T-helper 9 cell (primary cell): ENCODE measurements at regions not wholly inside any gene's neighbourhood (a gene's known extent, or its start where the extent isn't known, plus 50 kb on each side); places are given as distances from the start of the nearest gene placed in this dataset.

Source experiments
- DNase-seq: peaks from one replicate; pipeline ENCODE4 v3.0.0-alpha.2; 2020

DNA sequence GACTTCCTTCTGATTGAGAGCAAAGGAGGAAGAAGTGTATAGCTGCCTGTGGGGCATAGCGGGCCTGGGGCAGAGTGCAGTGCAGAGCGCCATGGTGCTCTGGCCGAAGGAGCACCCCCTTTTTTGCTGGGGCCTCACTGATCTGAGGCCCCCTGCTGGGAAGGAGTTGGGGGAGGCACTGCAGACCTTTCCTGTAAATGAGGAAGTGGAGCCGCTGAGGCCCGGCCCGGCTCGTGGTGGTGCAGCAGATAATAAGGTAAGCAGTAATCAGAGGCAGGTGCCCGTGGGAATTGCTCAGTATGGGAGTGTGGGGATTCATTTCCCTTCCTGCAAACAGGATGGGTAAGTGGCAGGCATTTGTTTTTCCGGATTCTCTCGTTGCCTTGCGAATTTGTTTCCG lies 373.7 kb upstream of the MKI67 start:
- no peak for DNase-seq

DNA sequence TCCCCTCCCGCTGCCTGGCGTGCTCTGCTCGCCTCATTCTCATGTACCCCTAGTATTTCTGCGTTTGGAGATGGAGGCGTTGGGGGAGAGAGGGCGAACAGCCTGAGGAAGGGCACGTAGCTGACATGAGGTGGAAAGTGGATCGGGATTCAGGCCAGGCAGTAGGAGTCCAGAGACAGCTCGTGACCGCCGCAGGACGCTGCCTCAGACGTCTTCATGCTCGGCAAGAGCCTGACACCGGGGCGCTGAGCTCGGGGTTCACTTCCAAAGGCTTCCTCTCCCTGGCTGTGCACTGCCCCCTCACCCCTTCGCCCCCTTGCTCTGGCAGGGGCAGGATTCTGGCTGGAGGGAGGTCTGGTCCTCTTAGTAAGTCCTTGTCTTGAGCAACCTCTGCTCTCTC lies 374.4 kb upstream of the MKI67 start:
- DNase-seq, result no peak

DNA sequence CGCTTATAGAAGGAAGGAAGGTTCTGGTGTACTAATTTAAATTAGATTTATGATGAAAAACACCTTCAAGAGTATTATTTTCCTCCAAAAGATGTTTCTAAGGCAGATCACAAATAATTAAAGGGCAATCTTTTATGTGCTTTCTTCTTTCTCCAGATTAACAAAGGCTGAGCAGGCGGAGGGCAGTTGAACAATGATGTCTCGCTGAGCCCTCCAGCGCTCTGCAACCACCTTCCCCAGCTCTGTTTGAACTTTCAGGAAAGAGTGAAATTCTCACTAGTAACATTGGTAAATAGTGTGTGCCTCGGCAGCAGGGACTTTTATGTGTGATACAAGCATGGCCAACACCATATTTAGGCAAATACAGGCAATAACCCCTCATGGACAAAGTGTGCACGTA lies 379.1 kb upstream of the MKI67 start:
- no peak for DNase-seq

DNA sequence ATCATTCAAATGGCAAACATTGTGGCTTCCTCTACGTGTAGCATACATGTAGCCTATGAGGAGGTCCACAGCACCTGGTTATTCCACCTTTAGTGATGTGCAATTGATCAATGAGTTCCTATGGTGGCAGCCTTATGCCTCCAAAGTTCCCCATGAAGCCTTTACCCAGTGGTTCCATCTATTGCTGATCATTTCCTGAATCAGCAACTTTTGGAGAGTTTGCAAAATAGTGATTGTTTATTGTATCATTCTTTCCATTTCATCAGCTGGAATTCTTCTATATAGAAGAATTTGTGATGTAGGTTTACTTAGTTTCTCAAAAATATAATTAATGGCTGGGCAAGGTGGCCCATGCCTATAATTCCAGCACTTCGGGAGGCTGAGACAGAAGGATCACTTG lies 380.2 kb upstream of the MKI67 start:
- no peak for DNase-seq

- DNase-seq, result no peak
Observed at GRCh38 chr10:128507066-128507465, 380.8 kb upstream of the MKI67 start.

GRCh38 chr10:128511284-128511683 lies 385.1 kb upstream of the MKI67 start:
- no peak for DNase-seq

- DNase-seq, result no peak
Observed at GRCh38 chr10:128512767-128513166, 386.5 kb upstream of the MKI67 start.

DNA sequence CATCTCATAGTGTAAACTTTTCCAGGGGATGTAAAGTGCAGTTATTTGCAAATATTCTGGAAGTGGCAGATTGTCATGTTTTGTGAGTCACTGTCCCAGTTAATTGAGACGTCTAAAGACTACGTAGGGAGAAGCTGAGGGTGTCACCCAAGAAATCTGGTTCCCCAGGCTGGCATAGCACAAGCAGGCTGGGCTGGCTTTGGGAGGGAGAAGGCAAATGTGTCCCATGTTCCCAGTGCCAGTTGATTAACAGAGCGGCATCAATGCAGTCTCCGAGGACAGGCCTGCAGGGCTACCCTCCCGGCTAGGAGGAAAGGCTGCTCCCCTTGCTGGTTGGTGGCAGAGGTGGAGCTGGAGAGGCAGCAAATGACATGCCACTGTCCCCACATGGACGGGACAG lies 388.3 kb upstream of the MKI67 start:
- no peak for DNase-seq

GRCh38 chr10:128516180-128516579 lies 390.0 kb upstream of the MKI67 start:
- DNase-seq, result no peak

- DNase-seq, result no peak
Observed at GRCh38 chr10:128517167-128517566, 390.9 kb upstream of the MKI67 start.

DNA sequence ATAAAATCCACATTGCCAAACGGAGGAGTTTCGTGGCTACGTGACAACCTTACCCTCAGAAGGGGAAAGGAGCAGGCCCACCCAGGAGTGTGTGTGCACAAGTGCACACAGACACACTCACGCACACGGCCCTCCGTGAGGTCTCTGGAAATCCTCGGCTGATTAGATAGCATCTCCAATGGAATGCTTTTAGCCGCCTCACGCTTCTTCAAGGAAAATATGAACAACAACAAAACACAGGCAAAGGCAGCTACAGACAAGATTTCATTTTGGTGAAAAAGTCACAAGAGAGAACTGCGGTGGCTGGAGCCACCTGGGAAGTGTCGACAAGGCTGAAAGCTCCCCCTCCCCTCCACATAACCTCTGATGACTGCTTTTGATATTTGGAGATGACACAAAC lies 391.8 kb upstream of the MKI67 start:
- DNase-seq, result no peak

- DNase-seq, result no peak
Observed at GRCh38 chr10:128519581-128519980, 393.4 kb upstream of the MKI67 start.

GRCh38 chr10:128520211-128520815 lies 394.1 kb upstream of the MKI67 start:
- DNase-seq, result no peak

DNA sequence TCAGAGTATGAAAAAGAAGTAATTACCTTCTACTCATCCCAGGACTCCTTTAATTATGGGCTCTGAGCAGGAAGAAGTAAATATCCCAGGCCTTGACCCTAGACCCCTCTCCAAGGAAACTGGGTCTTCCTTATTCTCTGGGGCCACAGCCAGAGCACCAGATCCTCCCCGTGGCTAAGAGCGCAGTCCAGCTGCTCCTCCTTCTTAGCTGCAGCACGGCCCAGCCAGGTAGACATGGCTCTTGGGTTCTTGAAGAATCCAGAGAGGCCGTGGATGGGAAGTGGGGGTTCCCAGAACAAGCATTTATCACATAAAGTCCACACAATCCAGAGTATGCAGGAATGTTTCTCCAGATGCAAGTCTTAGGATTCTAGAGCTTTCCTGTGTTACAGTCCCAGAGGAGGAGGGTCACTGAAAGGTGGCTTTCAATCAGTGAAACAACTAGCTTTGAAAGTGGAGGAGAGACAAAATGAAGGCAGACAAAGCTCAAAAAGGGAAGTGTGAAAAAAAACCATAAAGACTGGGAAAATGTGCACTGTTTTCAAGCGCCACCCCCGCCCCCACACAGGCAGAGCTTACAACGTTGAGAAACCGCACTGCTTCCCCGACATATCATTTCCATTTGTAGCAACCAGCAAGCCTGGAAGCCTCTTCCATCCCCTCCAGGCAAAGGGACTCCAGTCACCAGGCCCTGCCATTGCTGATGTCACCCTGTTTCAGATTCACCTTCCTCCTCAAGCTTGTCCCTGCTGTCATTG lies 396.5 kb upstream of the MKI67 start:
- no peak for DNase-seq

GRCh38 chr10:128525444-128525843 lies 399.2 kb upstream of the MKI67 start:
- no peak for DNase-seq

GRCh38 chr10:128525936-128526335 lies 399.7 kb upstream of the MKI67 start:
- DNase-seq, result no peak

DNA sequence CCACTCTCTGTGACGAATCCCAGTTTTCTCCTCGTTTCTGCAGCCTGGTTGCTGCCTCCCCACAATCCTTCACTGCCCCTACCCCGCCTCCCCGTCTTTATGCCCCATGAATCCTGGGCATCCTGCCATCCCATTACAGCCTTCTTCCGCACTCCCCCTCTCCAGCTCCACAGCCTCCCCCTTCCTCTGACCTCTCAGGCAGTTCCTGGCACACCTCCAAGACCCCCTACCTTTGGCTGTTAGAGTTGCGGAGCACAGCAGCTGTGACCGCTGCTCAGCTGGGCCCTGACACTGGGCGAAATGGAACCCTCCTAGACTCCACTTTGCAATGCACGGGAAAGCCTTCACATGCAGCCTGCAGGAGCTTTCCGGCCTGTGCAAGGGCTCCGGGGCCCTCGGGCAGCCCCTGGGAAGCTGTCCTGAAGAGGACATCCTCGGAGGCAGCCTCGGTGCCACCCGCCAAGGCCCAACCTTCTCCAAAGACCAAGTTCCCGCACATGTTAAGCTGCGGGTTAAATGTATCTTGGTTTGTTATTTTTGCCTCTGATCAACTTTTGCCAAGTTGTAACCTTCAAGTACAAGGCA lies 400.7 kb upstream of the MKI67 start:
- DNase-seq, result no peak

DNA sequence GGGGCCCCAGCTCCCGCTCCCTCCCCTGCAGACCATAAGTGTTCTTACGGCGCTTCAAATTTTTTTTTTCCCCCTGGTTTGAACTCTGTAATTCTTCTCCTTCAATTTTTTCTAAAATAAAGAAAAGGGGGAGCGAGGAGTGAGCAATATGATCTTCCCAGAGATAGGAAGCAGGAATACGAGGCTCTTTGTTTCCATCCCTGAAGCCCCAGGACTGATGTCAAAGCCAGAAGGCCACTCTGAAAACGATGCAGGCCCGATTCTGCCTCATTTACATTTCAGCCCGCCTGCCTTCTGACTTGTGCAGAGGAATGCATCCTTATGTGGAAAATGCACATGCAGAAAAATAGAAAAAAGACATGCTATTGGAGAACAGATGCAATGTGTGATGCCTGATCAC lies 401.5 kb upstream of the MKI67 start:
- DNase-seq, result no peak

DNA sequence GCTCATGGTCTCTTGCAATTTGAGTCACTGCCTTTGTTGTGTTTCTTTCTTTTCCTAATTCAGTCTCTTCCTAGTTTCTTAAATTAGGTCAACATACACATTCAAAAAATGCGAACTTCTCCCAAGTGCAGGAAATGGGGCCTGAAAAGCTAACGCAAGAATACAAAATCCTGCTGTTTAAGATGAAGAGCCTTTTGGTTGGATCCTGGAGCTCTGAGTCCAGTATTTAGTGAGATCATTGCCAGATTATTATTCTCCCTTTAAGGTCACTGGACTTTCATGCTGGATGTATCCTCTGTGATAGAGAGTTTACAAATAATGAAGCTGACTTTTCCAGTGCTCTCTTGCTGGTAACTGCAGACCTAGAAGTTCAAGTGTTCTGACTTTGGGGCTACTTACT lies 401.9 kb upstream of the MKI67 start:
- no peak for DNase-seq

DNA sequence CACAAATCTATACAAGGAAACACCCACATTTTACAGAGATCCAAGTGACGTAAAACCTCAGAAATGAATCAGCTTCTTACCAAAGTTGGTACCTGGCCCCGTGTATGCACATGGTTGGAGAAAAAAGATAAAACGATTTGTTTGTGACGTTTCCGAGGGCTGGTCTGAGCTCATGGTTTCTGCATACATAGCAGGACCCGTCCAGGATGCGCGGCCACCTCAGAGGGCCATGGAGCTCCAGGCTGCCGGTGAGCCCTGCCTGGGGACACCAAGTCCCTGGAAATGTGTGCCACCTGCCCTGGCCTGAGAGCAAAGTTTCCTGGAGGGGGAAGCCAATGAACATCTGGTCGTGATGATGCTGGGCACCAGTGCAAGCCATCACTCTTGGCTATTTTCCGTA lies 402.6 kb upstream of the MKI67 start:
- DNase-seq, result no peak

- DNase-seq, result no peak
Observed at GRCh38 chr10:128529225-128529624, 403.0 kb upstream of the MKI67 start.

- DNase-seq, result no peak
Observed at GRCh38 chr10:128530301-128530700, 404.1 kb upstream of the MKI67 start.

DNA sequence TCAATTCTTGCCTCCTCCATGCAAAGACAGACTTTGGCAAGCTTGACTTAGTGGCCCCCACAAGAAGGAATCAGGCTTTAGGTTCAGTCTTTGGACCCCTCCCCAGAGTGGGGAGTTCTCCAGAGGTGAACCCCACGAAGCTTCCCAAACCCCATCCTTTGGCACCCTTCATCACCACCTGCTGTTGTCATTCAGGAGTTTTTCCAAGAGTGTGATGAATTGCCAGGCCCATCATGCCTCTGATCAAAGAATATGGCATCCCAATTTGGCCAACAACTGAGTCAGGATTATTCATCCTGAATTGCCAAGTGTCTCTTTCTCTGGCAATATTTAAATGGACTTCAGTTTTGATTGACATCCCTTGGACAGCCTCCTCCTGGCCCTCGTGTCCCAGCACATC lies 404.7 kb upstream of the MKI67 start:
- no peak for DNase-seq

GRCh38 chr10:128534686-128535085 lies 408.5 kb upstream of the MKI67 start:
- DNase-seq, result no peak

DNA sequence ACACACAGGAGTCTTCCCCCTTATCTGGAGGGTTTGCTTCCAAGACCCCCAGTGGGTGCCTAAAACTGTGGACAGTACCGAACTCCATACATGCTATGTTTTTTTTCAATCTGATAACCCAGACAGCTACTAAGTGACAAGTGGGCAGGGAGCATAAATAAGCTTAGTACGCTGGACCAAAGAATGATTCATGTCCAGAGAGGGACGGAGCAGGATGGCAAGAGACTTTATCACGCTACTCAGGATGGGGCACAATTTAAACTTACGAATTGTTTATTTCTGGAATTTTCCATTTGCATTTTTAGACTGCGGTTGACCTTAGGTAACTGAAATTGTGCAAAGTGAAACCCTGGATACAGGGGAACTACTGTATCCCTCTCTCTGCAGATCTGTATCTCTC lies 410.0 kb upstream of the MKI67 start:
- no peak for DNase-seq
